ENCODE measurements at regions not wholly inside any gene's neighbourhood (a gene's known extent, or its start where the extent isn't known, plus 50 kb on each side); places are given as distances from the start of the nearest gene placed in this dataset.

- ChIA-PET CTCF (no interaction called here), POLR2A (no interaction called here)
- ATAC-seq = no peak
- Histone ChIP-seq H3K27ac (no peak overlapping the region), H3K4me2 (no peak overlapping the region), H3K9me3 (no peaks in the 10 kb centered on the region), H3K4me3 (no peak overlapping the region), H3K4me1 (no peaks in the 10 kb centered on the region)
- TF ChIP-seq FOSL2 (IDR thresholded peaks at IDR 0.05) = no peak
- no peak for TF ChIP-seq FOSL2 (CRISPR knock-in tag; IDR thresholded peaks at IDR 0.05)
- TF ChIP-seq NR3C1 (IDR thresholded peaks at IDR 0.05) = no peak
- no peak for TF ChIP-seq ESRRA (IDR thresholded peaks at IDR 0.05; ENCODE audit: borderline replicate concordance, low read length)
- TF ChIP-seq MAFK (IDR thresholded peaks at IDR 0.05; ENCODE audit: partially characterized antibody) = no peak
- TF ChIP-seq, protein P1, sequence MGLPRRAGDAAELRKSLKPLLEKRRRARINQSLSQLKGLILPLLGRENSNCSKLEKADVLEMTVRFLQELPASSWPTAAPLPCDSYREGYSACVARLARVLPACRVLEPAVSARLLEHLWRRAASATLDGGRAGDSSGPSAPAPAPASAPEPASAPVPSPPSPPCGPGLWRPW (IDR thresholded peaks at IDR 0.05) = no peak
- TF ChIP-seq RFX5 (IDR thresholded peaks at IDR 0.05) = no peak
- no peak for TF ChIP-seq JUNB (IDR thresholded peaks at IDR 0.05)
- TF ChIP-seq CEBPB (IDR thresholded peaks at IDR 0.05) = no peak
- no peak for TF ChIP-seq CBX8 (IDR thresholded peaks at IDR 0.05)
- no peak for TF ChIP-seq KDM5A (IDR thresholded peaks at IDR 0.05)
- no peak for TF ChIP-seq CBX2 (IDR thresholded peaks at IDR 0.05; ENCODE audit: borderline replicate concordance, low read depth)
- no peak for DNase-seq (ENCODE audit: low read depth in 1 of 2, low spot score in 1 of 2)
- FAIRE-seq = no peak
- WGBS (ENCODE audit: missing lambda C conversion rate) = 58% methylated on average over 4 of the region's 16 CpGs
These were observed 317.8 kb upstream of the SPRY2 start for GRCh38 chr13:80658705-80659104.

GRCh38 chr13:80656512-80656904 lies 315.6 kb upstream of the SPRY2 start:
- ATAC-seq = no peak
- TF ChIP-seq NFE2L2 (conservative IDR thresholded peaks at IDR 0.05; ENCODE audit: low read length) (no peak), CHD2 (IDR thresholded peaks at IDR 0.05; ENCODE audit: low read length, partially characterized antibody) (no peak), ESRRA (IDR thresholded peaks at IDR 0.05; ENCODE audit: borderline replicate concordance, low read length) (no peak), PHF8 (IDR thresholded peaks at IDR 0.05; ENCODE audit: borderline replicate concordance, low read depth) (no peak), JUN (IDR thresholded peaks at IDR 0.05) (no peak), FOSL2 (IDR thresholded peaks at IDR 0.05) (no peak), FOSL2 (CRISPR knock-in tag; IDR thresholded peaks at IDR 0.05) (no peak), CTCF (IDR thresholded peaks at IDR 0.05) (no peak), MAX (IDR thresholded peaks at IDR 0.05) (no peak), HOXB5 (CRISPR knock-in tag; IDR thresholded peaks at IDR 0.05) (no peak), EP300 (IDR thresholded peaks at IDR 0.05) (no peak), ZNF302 (CRISPR knock-in tag; IDR thresholded peaks at IDR 0.05) (no peak), TFCP2L1 (CRISPR knock-in tag; IDR thresholded peaks at IDR 0.05) (no peak), GATA3 (IDR thresholded peaks at IDR 0.05; ENCODE audit: borderline replicate concordance) (no peak), POLR2AphosphoS2 (conservative IDR thresholded peaks at IDR 0.05; ENCODE audit: low read length) (no peak), CEBPB (IDR thresholded peaks at IDR 0.05) (no peak)
- TF ChIP-seq, protein P2, sequence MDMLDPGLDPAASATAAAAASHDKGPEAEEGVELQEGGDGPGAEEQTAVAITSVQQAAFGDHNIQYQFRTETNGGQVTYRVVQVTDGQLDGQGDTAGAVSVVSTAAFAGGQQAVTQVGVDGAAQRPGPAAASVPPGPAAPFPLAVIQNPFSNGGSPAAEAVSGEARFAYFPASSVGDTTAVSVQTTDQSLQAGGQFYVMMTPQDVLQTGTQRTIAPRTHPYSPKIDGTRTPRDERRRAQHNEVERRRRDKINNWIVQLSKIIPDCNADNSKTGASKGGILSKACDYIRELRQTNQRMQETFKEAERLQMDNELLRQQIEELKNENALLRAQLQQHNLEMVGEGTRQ (IDR thresholded peaks at IDR 0.05) = no peak
- TF ChIP-seq, protein P3, sequence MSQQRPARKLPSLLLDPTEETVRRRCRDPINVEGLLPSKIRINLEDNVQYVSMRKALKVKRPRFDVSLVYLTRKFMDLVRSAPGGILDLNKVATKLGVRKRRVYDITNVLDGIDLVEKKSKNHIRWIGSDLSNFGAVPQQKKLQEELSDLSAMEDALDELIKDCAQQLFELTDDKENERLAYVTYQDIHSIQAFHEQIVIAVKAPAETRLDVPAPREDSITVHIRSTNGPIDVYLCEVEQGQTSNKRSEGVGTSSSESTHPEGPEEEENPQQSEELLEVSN (IDR thresholded peaks at IDR 0.05; ENCODE audit: borderline replicate concordance, low read depth) = no peak
- Histone ChIP-seq H3K9me3 (no peaks in the 10 kb centered on the region), H3K27ac (no peak overlapping the region), H3K4me2 (no peak overlapping the region), H3K4me3 (no peak overlapping the region), H3K4me1 (no peaks in the 10 kb centered on the region)
- no peak for DNase-seq (ENCODE audit: low read depth in 1 of 2, low spot score in 1 of 2)
- WGBS (ENCODE audit: missing lambda C conversion rate) = 56% methylated on average over 2 of the region's 2 CpGs
- ChIA-PET CTCF (no interaction called here), POLR2A (no interaction called here)
- no peak for FAIRE-seq

All from A549 (cell line).